GM23338 (cell line): ENCODE measurements at regions not wholly inside any gene's neighbourhood (a gene's known extent, or its start where the extent isn't known, plus 50 kb on each side); places are given as distances from the start of the nearest gene placed in this dataset.

ENCODE experiments used
- ATAC-seq: fragments of 200-7000 bp; cut with Tn5 transposase; 3 replicates; pipeline ENCODE4 v1.9.1; 2020
- DNase-seq: peaks from one replicate; pipeline ENCODE4 v3.0.0-alpha.2; 2015; ENCODE audit warnings: low spot score
- H2AFZ ChIP-seq: fragments of 200-600 bp; sonication (generic); 2 replicates; pipeline ENCODE4 v1.8.0; 2016; ENCODE audit warnings: antibody characterized with exemption, mild to moderate bottlenecking, moderate library complexity
- H3F3A ChIP-seq: fragments of 200-600 bp; sonication (generic); replicated peaks from 2 replicates; pipeline ENCODE4 v1.8.0; 2017; ENCODE audit warnings: antibody characterized with exemption, mixed run types, low read depth
- H3K27ac ChIP-seq: fragments of 200-600 bp; sonication (generic); 2 replicates; pipeline ENCODE4 v1.6.1; 2016; ENCODE audit warnings: low read depth
- H3K27me3 ChIP-seq: fragments of 200-600 bp; sonication (generic); 2 replicates; pipeline ENCODE4 v1.8.0; 2016; ENCODE audit warnings: mild to moderate bottlenecking, mixed run types, moderate library complexity; ENCODE audit not compliant: insufficient read depth
- H3K36me3 ChIP-seq: fragments of 200-600 bp; sonication (generic); 2 replicates; pipeline ENCODE4 v1.8.0; 2016; ENCODE audit warnings: mild to moderate bottlenecking; ENCODE audit not compliant: insufficient read depth
- H3K4me1 ChIP-seq: fragments of 200-600 bp; sonication (generic); 2 replicates; pipeline ENCODE4 v1.8.0; 2016; ENCODE audit warnings: mild to moderate bottlenecking, moderate library complexity; ENCODE audit not compliant: insufficient read depth
- H3K4me2 ChIP-seq: fragments of 200-600 bp; sonication (generic); 2 replicates; pipeline ENCODE4 v1.7.1; 2017; ENCODE audit warnings: mixed run types
- H3K4me3 ChIP-seq: fragments of 200-600 bp; sonication (generic); 2 replicates; pipeline ENCODE4 v1.6.1; 2016; ENCODE audit warnings: mixed run types
- H3K79me2 ChIP-seq: fragments of 200-600 bp; sonication (generic); replicated peaks from 2 replicates; pipeline ENCODE4 v1.8.0; 2017; ENCODE audit warnings: mild to moderate bottlenecking; ENCODE audit not compliant: insufficient read depth
- H3K9me2 ChIP-seq: fragments of 200-600 bp; sonication (generic); 2 replicates; pipeline ENCODE4 v1.8.0; 2017; ENCODE audit not compliant: insufficient read depth
- H4K20me1 ChIP-seq: fragments of 200-600 bp; sonication (generic); replicated peaks from 2 replicates; pipeline ENCODE4 v1.8.0; 2017; ENCODE audit warnings: mild to moderate bottlenecking; ENCODE audit not compliant: insufficient read depth
- H3K27ac Mint-ChIP-seq: 2 replicates; pipeline ENCODE4 v1.8.0; 2020; ENCODE audit warnings: inconsistent platforms, mild to moderate bottlenecking, moderate library complexity, mixed read lengths
- H3K27me3 Mint-ChIP-seq: 3 replicates; pipeline ENCODE4 v1.8.0; 2022; ENCODE audit warnings: low read depth, mild to moderate bottlenecking, moderate library complexity, mixed read lengths, inconsistent platforms; ENCODE audit not compliant: insufficient read depth, poor library complexity
- H3K36me3 Mint-ChIP-seq: 3 replicates; pipeline ENCODE4 v1.8.0; 2021; ENCODE audit warnings: low read depth, mild to moderate bottlenecking, inconsistent platforms, moderate library complexity, mixed read lengths
- H3K4me1 Mint-ChIP-seq: 3 replicates; pipeline ENCODE4 v1.8.0; 2020; ENCODE audit warnings: mild to moderate bottlenecking, inconsistent platforms, mixed read lengths
- H3K4me3 Mint-ChIP-seq: 3 replicates; pipeline ENCODE4 v1.8.0; 2021; ENCODE audit warnings: moderate library complexity, mild to moderate bottlenecking, inconsistent platforms, mixed read lengths
- H3K9me3 Mint-ChIP-seq: 3 replicates; pipeline ENCODE4 v1.8.0; 2020; ENCODE audit warnings: moderate library complexity, mild to moderate bottlenecking, inconsistent platforms, mixed read lengths
- CREB1 ChIP-seq: fragments of 250-450 bp; sonication (Bioruptor Pico); IDR thresholded peaks from 2 replicates; pipeline ENCODE4 v1.5.0; 2020; ENCODE audit warnings: low read depth, mild to moderate bottlenecking, moderate library complexity
- ETS1 ChIP-seq: IDR thresholded peaks from 2 replicates; pipeline ENCODE4 v1.6.1; 2016; ENCODE audit warnings: antibody characterized with exemption
- EZH2 ChIP-seq: fragments of 200-600 bp; sonication (generic); IDR thresholded peaks from one replicate; pipeline ENCODE4 v1.8.0; 2017; ENCODE audit warnings: antibody characterized with exemption, mild to moderate bottlenecking, low read depth; ENCODE audit not compliant: unreplicated experiment
- EZH2phosphoT487 ChIP-seq: fragments of 200-600 bp; sonication (generic); IDR thresholded peaks from one replicate; pipeline ENCODE4 v1.8.1; 2018; ENCODE audit warnings: antibody characterized with exemption; ENCODE audit not compliant: unreplicated experiment
- JUNB ChIP-seq: IDR thresholded peaks from one replicate; pipeline ENCODE4 v1.6.1; 2016; ENCODE audit warnings: antibody characterized with exemption; ENCODE audit not compliant: unreplicated experiment
- NANOG ChIP-seq: IDR thresholded peaks from 2 replicates; pipeline ENCODE4 v1.6.1; 2016; ENCODE audit warnings: antibody characterized with exemption, borderline replicate concordance
- POLR2AphosphoS5 ChIP-seq: IDR thresholded peaks from 2 replicates; pipeline ENCODE4 v1.6.1; 2016; ENCODE audit warnings: antibody characterized with exemption, low read depth
- ZNF114 ChIP-seq: fragments of 250-450 bp; sonication (Bioruptor Pico); IDR thresholded peaks from 2 replicates; pipeline ENCODE4 v1.5.0; 2020; ENCODE audit warnings: mild to moderate bottlenecking, moderate library complexity
- ZNF331 ChIP-seq: fragments of 250-450 bp; sonication (Bioruptor Pico); IDR thresholded peaks from 2 replicates; pipeline ENCODE4 v1.5.0; 2020; ENCODE audit warnings: low read depth, mild to moderate bottlenecking, moderate library complexity
- TF ChIP-seq, protein P1 (sequence below), 2 experiments: fragments of 200-600 bp in 1 of 2; sonication (generic) in 1 of 2; conservative IDR thresholded peaks; 2 replicates each; pipeline versions ENCODE4 v1.5.1 to v1.6.1; 2016 to 2017; ENCODE audit warnings: antibody characterized with exemption in 2 of 2, low read depth in 2 of 2, mild to moderate bottlenecking in 2 of 2, moderate library complexity in 1 of 2
- TF ChIP-seq, protein P2 (sequence below): IDR thresholded peaks from one replicate; pipeline ENCODE4 v1.6.1; 2018; ENCODE audit warnings: antibody characterized with exemption; ENCODE audit not compliant: unreplicated experiment

DNA sequence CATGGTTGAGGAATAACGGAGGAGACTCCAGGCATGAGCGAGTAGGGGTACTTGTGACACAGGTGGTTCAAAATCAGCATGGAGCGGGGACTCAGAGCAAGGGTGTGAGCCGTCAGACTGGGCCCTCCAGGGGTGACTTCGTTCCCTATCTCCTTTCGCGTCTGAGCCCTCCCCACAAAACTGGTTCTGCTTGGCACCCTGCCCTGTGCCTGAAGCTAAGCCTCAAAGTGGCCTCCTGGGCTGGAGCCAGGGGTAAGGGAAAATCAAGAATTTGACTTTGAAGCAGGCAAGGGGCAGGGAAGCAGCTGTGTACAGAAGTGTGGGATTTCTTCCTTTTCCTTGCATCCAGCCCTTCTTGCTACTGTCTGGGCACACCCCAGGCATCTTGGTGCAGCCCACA is 331.5 kb upstream of the AJAP1 start:
- DNase-seq (peak; percentile 4), ATAC-seq (no peak)
- H3K27me3 Mint-ChIP-seq: peaks cover 4% of the 10 kb centered on the region
- H3K27ac Mint-ChIP-seq: no peak overlapping the region
- peaks cover 97% of the 10 kb centered on the region for H3K9me3 Mint-ChIP-seq
- Histone ChIP-seq H3K79me2 (no peaks in the 10 kb centered on the region), H3K27me3 (no peaks in the 10 kb centered on the region), H4K20me1 (no peaks in the 10 kb centered on the region), H3F3A (no peaks in the 10 kb centered on the region), H3K4me2 (no peak overlapping the region), H2AFZ (no peak overlapping the region), H3K27ac (no peak overlapping the region), H3K4me3 (no peak overlapping the region), H3K36me3 (no peaks in the 10 kb centered on the region), H3K4me1 (no peaks in the 10 kb centered on the region), H3K9me2 (no peaks in the 10 kb centered on the region)
- no peak overlapping the region for H3K4me3 Mint-ChIP-seq
- peaks cover 3% of the 10 kb centered on the region; the same call in 1 of the 3 replicates for H3K4me1 Mint-ChIP-seq
- TF ChIP-seq NANOG: no peak
- TF ChIP-seq JUNB: no peak
- no peak for TF ChIP-seq ETS1
- TF ChIP-seq, protein P1, sequence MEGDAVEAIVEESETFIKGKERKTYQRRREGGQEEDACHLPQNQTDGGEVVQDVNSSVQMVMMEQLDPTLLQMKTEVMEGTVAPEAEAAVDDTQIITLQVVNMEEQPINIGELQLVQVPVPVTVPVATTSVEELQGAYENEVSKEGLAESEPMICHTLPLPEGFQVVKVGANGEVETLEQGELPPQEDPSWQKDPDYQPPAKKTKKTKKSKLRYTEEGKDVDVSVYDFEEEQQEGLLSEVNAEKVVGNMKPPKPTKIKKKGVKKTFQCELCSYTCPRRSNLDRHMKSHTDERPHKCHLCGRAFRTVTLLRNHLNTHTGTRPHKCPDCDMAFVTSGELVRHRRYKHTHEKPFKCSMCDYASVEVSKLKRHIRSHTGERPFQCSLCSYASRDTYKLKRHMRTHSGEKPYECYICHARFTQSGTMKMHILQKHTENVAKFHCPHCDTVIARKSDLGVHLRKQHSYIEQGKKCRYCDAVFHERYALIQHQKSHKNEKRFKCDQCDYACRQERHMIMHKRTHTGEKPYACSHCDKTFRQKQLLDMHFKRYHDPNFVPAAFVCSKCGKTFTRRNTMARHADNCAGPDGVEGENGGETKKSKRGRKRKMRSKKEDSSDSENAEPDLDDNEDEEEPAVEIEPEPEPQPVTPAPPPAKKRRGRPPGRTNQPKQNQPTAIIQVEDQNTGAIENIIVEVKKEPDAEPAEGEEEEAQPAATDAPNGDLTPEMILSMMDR (conservative IDR thresholded peaks at IDR 0.05; ENCODE audit: low read depth in 2 of 2): no peak
- TF ChIP-seq, protein P2, sequence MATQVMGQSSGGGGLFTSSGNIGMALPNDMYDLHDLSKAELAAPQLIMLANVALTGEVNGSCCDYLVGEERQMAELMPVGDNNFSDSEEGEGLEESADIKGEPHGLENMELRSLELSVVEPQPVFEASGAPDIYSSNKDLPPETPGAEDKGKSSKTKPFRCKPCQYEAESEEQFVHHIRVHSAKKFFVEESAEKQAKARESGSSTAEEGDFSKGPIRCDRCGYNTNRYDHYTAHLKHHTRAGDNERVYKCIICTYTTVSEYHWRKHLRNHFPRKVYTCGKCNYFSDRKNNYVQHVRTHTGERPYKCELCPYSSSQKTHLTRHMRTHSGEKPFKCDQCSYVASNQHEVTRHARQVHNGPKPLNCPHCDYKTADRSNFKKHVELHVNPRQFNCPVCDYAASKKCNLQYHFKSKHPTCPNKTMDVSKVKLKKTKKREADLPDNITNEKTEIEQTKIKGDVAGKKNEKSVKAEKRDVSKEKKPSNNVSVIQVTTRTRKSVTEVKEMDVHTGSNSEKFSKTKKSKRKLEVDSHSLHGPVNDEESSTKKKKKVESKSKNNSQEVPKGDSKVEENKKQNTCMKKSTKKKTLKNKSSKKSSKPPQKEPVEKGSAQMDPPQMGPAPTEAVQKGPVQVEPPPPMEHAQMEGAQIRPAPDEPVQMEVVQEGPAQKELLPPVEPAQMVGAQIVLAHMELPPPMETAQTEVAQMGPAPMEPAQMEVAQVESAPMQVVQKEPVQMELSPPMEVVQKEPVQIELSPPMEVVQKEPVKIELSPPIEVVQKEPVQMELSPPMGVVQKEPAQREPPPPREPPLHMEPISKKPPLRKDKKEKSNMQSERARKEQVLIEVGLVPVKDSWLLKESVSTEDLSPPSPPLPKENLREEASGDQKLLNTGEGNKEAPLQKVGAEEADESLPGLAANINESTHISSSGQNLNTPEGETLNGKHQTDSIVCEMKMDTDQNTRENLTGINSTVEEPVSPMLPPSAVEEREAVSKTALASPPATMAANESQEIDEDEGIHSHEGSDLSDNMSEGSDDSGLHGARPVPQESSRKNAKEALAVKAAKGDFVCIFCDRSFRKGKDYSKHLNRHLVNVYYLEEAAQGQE: no peak
- H3K36me3 Mint-ChIP-seq: peaks cover 38% of the 10 kb centered on the region

- ATAC-seq (no peak), DNase-seq (no peak)
- no peaks in the 10 kb centered on the region for H3K9me2 ChIP-seq
- no peak overlapping the region for H3K27ac ChIP-seq
- no peaks in the 10 kb centered on the region for H3K36me3 ChIP-seq
- H3K4me3 ChIP-seq: no peak overlapping the region
- no peak overlapping the region for H2AFZ ChIP-seq
- peaks cover 41% of the 10 kb centered on the region for H3K36me3 Mint-ChIP-seq
- no peaks in the 10 kb centered on the region for H3F3A ChIP-seq
- peaks cover 98% of the 10 kb centered on the region for H3K9me3 Mint-ChIP-seq
- no peak overlapping the region for H3K27ac Mint-ChIP-seq
- H4K20me1 ChIP-seq: no peaks in the 10 kb centered on the region
- no peaks in the 10 kb centered on the region for H3K4me1 ChIP-seq
- no peaks in the 10 kb centered on the region for H3K79me2 ChIP-seq
- peaks cover 4% of the 10 kb centered on the region for H3K27me3 Mint-ChIP-seq
- no peak overlapping the region for H3K4me2 ChIP-seq
- H3K4me1 Mint-ChIP-seq: peaks cover 3% of the 10 kb centered on the region; the same call in 1 of the 3 replicates
- no peak overlapping the region for H3K4me3 Mint-ChIP-seq
- no peaks in the 10 kb centered on the region for H3K27me3 ChIP-seq
- TF ChIP-seq POLR2AphosphoS5: no peak
- TF ChIP-seq ZNF114 (CRISPR knock-in tag): no peak
- TF ChIP-seq JUNB: no peak
- TF ChIP-seq EZH2: no peak
- TF ChIP-seq CREB1 (CRISPR knock-in tag): no peak
- TF ChIP-seq ETS1: no peak
- no peak for TF ChIP-seq ZNF331 (CRISPR knock-in tag)
- no peak for TF ChIP-seq EZH2phosphoT487
- TF ChIP-seq NANOG: no peak
- TF ChIP-seq, protein P1 (conservative IDR thresholded peaks at IDR 0.05; ENCODE audit: low read depth in 2 of 2): no peak
These were observed 331.1 kb upstream of the AJAP1 start for GRCh38 chr1:4323309-4323708.
